Stimulated activated CD4-positive, alpha-beta T cell treated with anti-CD3 and anti-CD28 coated beads, Interleukin-4, amount 100 ng/mL, for 48 hours (primary cell): ENCODE measurements at regions not wholly inside any gene's neighbourhood (a gene's known extent, or its start where the extent isn't known, plus 50 kb on each side); places are given as distances from the start of the nearest gene placed in this dataset.
"Not testable (repeated sequence)": the region's sequence is repeated elsewhere in the genome, so short reads cannot be mapped to it uniquely, and the experiment has no call there.

Experiments used
- DNase-seq, 2 donors: peaks; one replicate each; pipeline ENCODE4 v3.0.0-alpha.2; 2020; ENCODE audit warnings: low read depth in 2 of 2

- DNase-seq: no peak
Measured at GRCh38 chrX:45822124-45822523, 621.4 kb upstream of the DIPK2B start.

DNA sequence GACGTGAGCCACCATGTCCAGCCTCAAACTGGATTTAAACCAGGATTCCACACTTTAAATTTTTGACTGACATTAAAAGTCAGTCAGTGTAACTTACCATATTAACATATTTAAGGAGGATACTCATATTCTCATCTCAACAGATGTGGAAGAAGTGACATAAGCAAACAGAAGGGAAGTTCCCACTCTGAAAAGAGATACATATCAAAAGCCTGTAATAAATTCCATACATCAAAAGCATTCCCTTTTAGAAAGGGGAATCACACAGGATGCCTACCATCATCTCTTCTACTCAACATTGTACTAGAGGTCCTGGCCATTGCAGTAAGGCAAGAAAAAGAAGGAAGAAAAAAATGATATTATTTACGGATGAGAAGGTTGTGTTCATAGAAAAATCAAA, 618.2 kb upstream of the DIPK2B start:
- no peak for DNase-seq

- no peak for DNase-seq
Measured at GRCh38 chrX:45815441-45815840, 614.8 kb upstream of the DIPK2B start.

DNA sequence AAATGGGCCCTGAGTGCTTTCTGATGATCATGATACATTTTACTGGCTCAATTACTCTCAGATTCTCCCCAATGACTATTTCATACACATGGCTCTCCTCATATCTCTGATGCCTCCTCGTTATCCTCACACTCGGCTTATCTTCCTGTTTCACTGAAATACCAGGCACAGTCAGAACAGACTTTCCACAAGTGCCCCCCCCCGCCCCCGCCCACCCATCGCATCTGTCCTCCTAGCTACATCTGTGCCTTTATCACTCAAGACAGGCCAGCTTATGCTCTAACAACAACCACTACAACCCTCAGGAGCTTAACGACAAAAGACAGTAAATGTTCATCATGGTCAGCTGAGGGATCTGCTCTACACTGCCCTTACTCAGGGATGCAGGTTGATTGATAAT, 610.6 kb upstream of the DIPK2B start:
- no peak for DNase-seq

- DNase-seq: no peak
Measured at GRCh38 chrX:45807572-45808425, 607.1 kb upstream of the DIPK2B start.

- DNase-seq: peak in 1 of 2 donors; percentile 36
Measured at GRCh38 chrX:45806410-45807121, 605.9 kb upstream of the DIPK2B start.

DNA sequence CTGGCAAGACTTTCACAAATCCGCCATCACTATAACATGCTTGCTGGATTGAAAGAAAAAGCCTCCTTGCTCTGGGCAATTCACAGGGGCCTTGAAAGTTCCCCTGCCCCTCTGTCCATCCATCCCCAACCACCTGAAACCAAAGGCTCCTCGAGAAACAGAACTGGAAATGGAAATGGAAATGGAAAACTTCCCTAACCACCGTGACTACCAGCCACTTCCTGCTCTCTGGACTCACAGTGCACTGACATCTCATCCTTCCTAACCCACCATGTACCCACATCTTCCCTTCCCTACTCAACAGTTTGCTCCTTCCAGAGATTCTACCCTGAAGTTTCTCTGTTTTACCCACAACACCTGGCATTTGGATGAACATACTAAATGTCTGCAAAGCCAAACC, 603.6 kb upstream of the DIPK2B start:
- no peak for DNase-seq

DNA sequence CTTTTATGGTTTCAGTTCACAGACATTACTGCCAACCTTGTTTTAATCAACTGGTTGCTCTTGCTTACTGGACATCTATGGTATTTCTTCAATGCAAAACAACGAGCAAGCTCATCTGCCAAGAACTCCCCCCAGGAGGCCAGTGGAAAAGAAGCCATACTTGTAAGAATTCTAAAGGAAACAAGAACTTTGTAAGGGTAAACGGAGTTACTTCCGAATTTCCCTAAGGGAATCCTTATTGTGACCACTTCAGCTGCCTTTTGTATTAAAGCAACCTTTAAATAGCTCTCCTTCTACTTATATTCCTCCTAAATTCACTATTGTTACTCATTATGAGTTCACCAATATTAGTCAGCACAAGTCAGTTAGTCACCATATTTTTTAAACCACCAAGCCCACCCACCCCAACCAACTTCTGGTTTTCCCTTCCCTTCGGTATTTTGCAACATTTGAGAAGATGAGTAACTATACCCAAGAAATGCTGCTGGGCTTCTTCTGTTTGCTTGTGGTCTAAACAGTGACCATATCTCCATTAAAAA, 602.8 kb upstream of the DIPK2B start:
- DNase-seq: no peak

- no peak for DNase-seq
Measured at GRCh38 chrX:45801554-45801953, 600.9 kb upstream of the DIPK2B start.

DNA sequence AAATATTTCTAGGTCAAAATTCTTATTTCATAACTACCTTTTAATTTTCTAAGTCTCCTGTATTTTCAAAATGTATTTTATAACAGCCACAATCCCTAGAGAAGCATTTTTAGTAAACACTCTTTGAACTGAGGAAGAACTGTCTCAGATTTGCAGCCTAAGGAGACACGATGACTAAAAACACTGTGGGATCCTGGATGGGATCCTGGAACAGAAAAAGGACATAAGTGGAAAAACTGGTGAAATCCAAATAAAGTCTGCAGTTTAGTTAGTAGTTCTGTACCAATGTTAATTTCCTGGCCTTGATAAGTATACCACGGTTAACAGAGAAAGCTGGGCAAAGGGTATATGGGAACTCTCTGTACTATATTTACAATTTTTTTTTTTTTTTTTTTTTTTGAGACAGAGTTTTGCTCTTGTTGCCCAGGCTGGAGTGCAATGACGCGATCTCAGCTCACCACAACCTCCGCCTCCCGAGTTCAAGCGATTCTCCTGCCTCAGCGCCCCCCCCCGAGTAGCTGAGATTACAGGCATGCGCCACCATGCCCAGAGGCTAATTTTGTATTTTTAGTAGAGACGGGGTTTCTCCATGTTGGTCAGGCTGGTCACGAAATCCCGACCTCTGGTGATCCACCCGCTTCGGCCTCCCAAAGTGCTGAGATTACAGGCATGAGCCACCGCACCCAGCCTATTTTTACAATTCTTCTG, 600.2 kb upstream of the DIPK2B start:
- DNase-seq: not testable (repeated sequence)

DNA sequence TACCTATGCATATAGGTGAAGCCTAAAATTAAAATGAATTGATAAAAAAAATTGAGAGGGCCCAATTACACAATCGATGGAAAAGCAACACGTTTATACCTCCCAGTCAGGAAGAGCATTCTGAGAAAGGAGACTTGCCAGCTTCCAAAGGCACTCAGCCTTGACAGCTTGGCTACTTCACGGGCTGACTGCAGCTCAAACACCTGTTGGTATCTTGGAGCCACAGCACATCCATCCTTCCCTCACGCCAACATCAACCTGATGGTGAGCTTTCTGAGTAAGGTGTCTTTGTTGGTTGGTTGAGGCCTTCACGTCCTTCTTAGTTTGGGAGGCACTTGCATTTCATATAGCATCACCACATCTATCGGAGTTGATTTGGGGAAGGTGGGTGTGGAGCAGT, 598.9 kb upstream of the DIPK2B start:
- DNase-seq: no peak

DNA sequence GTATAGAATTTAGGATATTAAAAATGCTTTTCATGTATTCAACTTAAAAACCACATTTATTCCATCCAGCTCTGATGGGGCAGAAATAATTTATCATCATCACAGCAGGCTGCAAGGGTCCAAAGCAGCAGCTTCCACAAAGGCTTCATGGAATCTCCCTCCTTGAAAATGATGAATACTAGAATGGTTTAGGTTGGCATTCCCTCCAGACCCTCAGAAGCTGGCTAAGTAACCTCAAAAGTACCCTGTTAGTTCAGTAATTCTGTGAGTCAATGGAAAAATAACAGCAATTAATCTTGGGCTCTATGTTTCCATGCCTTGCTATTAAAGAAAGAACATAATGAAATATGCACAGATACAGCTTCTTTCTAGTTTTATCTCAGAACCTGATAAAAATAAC, 594.9 kb upstream of the DIPK2B start:
- no peak for DNase-seq

- DNase-seq: no peak
Measured at GRCh38 chrX:45794995-45795337, 594.3 kb upstream of the DIPK2B start.

DNA sequence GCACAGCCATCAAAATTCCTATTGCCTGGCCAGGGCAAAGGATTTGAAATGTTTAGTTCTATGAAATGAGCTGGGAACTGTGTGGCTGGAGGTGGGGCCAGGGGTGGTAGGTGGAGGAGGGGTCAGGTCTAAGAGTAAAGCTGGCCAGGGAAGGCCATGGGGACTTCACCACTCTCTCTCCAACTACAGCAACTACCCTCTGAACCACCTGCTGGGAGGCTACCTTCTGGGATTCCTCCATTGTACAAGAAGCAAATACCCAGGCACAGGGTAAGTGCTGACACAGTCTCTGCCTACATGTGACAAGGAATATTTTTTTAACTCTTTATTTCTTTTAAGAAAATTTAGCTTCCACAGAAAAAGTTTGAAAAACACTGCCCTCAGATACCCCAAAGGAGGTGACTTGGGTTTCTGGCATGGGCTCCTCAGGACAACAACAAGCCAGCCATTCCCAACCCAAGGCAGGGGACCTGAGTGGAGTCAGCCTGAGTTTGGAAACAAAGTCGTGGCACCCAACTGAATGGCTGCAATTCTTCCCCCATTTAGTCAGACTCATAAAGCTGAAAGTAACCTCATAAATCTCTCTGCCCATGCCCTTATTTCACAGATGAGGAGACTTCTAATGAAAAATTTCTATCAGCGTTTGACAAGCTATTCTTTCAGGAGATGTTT, 593.8 kb upstream of the DIPK2B start:
- DNase-seq: no peak

GRCh38 chrX:45788941-45789348, 588.3 kb upstream of the DIPK2B start:
- no peak for DNase-seq

DNA sequence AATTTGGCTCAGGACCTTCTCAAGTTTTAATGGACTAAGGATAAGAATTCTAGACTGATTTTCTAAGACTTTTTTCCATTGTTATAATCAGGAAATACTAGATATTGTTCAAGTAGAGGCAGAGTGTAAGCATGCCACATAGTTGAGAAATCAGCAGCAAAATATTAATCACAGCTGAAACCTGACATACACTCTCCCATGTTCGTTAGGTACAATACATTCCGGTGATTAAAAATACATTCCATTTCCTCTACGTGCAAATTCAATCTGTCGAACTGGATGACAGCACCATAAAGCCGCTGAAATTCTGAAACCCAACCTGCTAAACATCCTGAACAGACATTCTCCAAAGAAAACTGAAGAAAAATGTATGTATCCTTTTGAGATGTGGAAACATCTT, 587.6 kb upstream of the DIPK2B start:
- no peak for DNase-seq

DNA sequence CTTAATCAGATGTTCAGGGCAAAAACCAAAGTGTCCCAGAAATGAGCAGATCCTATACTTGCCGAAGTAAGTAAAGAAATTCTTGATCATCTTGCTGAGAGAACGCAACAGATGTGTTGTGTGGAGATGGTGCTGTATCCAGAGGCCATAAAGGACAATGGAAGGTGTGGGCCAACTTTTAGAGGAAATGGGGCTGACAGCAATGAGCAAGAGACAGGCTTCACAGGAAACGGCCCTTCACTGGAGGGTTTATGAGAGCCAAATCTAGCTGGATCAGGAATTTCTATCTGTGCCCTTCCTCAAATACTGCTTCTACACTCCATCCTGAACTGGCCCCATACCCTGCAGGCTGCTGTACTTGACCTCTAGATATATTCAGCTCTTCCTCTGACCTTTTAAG, 583.9 kb upstream of the DIPK2B start:
- DNase-seq: no peak

DNA sequence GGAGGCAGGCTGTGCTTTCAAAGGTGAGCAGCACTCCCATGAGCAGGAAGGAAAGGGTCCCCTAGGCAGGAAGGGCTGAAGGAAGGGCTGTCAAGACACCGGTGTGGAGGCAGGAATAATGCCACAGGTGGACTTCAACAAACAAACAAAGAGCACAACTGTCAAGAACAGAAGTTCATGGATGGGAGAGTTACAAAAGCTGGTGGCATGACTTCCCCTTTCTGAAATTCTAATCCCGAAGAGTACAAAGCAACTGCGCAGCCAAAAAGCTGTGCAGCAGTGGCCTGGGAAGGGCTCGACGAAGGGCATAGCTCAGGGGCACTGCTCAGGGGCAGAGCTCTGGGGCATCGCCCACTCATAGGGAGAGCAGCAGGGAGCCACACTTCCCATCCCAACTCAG, 582.3 kb upstream of the DIPK2B start:
- DNase-seq: no peak

GRCh38 chrX:45781901-45782553, 581.4 kb upstream of the DIPK2B start:
- no peak for DNase-seq

DNA sequence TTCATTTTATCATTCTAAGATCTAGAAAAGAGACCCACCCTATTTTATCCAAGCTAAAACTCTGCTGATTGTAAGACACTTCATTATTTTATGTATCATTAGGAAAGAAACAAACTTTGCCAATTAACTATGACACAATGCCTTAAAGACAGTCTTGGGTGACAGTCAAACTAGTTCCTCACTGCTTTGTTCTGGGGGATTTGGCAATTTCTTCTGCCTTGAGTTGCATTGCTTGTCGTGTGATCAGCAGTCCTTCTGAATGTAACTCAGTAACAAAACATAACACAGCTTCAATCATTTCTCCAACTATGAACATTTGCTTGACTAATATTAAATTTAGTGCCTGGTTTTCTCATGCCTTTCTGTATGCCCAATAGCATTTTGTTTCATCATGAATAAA, 577.9 kb upstream of the DIPK2B start:
- DNase-seq: no peak

DNA sequence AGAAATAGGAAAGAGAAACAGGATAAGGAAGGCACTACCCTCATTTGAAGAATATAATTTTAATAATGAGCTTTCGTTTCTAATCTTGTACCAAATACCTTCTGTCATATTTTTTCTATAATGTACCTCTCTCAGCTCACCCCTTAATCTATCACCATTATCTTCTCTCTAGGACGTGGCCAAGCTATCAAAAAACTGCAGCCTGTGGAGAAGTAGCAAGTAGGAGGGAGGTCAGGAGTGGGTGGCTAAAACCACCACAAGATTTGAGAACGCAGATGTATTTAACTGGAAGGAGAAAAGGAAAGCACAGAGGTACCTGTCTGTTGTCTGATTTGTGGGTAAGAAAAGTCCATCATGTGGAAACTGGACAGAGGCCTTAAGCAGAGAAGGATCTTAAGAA, 576.7 kb upstream of the DIPK2B start:
- DNase-seq: no peak
